ENCODE measurements at regions not wholly inside any gene's neighbourhood (a gene's known extent, or its start where the extent isn't known, plus 50 kb on each side); places are given as distances from the start of the nearest gene placed in this dataset.

DNA sequence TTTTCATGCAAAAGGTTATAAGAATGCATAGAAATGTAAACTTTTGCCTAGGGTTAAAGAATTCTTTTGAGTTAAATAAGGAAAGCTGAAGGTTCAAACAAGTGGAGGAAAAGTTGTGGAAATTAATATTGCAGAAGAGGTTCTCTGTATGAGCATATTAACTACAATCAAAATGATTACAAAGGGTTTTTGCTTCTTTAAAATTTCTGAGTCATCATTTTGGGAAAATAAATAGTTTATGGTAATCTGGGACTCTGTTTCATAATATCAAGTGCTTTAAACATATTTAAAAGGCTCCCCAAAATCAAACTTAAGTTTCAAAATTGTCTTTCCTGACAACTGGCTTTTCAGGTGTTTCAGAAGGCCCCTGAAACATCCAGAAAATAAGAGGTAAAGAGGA is 415.7 kb downstream of the ZNF804A start:
- TF ChIP-seq POLR2A (IDR thresholded peaks at IDR 0.05; ENCODE audit: low read length) (no peak), GATA1 (IDR thresholded peaks at IDR 0.05; ENCODE audit: low read depth, low read length) (no peak)
